PC-9 (cell line): ENCODE measurements at regions not wholly inside any gene's neighbourhood (a gene's known extent, or its start where the extent isn't known, plus 50 kb on each side); places are given as distances from the start of the nearest gene placed in this dataset.

Experiments
- EZH2 ChIP-seq: fragments of 200-600 bp; sonication (generic); IDR thresholded peaks from 2 replicates; pipeline ENCODE4 v1.8.0; 2017; ENCODE audit warnings: antibody characterized with exemption, low read depth
- TF ChIP-seq, protein P1 (sequence below): fragments of 200-600 bp; sonication (generic); conservative IDR thresholded peaks from 2 replicates; pipeline ENCODE4 v1.6.1; 2017; ENCODE audit warnings: mixed run types, antibody characterized with exemption, mild to moderate bottlenecking, moderate library complexity

GRCh38 chr2:241977557-241978300 lies 108.2 kb downstream of the RTP5 start:
- TF ChIP-seq, protein P1, sequence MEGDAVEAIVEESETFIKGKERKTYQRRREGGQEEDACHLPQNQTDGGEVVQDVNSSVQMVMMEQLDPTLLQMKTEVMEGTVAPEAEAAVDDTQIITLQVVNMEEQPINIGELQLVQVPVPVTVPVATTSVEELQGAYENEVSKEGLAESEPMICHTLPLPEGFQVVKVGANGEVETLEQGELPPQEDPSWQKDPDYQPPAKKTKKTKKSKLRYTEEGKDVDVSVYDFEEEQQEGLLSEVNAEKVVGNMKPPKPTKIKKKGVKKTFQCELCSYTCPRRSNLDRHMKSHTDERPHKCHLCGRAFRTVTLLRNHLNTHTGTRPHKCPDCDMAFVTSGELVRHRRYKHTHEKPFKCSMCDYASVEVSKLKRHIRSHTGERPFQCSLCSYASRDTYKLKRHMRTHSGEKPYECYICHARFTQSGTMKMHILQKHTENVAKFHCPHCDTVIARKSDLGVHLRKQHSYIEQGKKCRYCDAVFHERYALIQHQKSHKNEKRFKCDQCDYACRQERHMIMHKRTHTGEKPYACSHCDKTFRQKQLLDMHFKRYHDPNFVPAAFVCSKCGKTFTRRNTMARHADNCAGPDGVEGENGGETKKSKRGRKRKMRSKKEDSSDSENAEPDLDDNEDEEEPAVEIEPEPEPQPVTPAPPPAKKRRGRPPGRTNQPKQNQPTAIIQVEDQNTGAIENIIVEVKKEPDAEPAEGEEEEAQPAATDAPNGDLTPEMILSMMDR, result no peak
- TF ChIP-seq EZH2, result no peak
